ENCODE measurements at regions not wholly inside any gene's neighbourhood (a gene's known extent, or its start where the extent isn't known, plus 50 kb on each side); places are given as distances from the start of the nearest gene placed in this dataset.
A peak's percentile ranks its signal among the peaks of the same experiment; 100 is the strongest.

DNA sequence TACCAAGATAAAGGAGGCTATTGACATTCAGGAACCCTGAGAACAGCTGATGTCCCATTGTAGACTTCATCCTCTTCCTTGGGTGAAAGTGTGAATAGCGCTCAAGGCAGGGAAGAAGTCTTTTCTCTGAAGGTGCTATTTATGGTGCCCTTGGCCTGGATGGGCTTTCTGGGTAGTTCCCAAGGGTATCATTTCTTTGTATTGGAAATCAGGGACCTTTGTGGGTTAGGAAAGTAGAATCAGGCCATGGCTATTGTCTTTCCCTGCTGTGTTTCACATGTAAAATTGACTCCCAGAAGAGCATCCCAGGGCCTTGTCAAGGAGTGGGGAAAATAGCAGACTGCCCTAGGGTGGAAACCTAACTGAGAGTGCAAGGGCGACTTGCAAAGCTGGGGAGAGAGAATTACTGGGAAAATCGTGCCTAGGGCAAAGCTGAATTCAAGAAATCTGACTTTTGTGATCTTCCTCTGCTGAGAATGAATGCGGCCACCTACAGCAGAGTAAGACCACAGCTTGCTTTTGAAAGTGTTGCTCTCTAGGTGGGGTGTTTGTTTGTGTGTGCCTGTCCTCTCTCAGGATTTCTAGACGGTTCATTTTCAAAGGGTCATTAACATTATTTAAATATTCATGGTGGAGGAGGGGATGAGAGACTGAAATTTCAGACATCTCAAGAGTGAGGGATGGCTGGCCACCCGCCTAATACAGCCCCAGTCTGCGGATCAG is 160.6 kb downstream of the C9orf152 start:
- Histone ChIP-seq H3K4me3 (peak overlapping the region in 1 of 2 donors; percentile 80), H3K27ac (peak overlapping the region in 2 of 4 donors; percentile 84 to 89), H3K27me3 (no peaks in the 10 kb centered on the region), H3K4me1 (peaks cover 0 to 48% (median 12%) of the 10 kb centered on the region in 3 donors), H3K9me3 (no peaks in the 10 kb centered on the region), H3K36me3 (no peaks in the 10 kb centered on the region)
- ATAC-seq = no peak
- WGBS, 2 donors (ENCODE audit: low coverage in 1 of 2) = 60 to 73% methylated on average over 4 of the region's 7 CpGs
- no peak for TF ChIP-seq POLR2A (IDR thresholded peaks at IDR 0.05)
- no peak for TF ChIP-seq POLR2AphosphoS5 (IDR thresholded peaks at IDR 0.05)
- no peak for TF ChIP-seq EP300 (IDR thresholded peaks at IDR 0.05)
- TF ChIP-seq, protein P1, sequence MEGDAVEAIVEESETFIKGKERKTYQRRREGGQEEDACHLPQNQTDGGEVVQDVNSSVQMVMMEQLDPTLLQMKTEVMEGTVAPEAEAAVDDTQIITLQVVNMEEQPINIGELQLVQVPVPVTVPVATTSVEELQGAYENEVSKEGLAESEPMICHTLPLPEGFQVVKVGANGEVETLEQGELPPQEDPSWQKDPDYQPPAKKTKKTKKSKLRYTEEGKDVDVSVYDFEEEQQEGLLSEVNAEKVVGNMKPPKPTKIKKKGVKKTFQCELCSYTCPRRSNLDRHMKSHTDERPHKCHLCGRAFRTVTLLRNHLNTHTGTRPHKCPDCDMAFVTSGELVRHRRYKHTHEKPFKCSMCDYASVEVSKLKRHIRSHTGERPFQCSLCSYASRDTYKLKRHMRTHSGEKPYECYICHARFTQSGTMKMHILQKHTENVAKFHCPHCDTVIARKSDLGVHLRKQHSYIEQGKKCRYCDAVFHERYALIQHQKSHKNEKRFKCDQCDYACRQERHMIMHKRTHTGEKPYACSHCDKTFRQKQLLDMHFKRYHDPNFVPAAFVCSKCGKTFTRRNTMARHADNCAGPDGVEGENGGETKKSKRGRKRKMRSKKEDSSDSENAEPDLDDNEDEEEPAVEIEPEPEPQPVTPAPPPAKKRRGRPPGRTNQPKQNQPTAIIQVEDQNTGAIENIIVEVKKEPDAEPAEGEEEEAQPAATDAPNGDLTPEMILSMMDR (IDR thresholded peaks at IDR 0.05) = no peak

DNA sequence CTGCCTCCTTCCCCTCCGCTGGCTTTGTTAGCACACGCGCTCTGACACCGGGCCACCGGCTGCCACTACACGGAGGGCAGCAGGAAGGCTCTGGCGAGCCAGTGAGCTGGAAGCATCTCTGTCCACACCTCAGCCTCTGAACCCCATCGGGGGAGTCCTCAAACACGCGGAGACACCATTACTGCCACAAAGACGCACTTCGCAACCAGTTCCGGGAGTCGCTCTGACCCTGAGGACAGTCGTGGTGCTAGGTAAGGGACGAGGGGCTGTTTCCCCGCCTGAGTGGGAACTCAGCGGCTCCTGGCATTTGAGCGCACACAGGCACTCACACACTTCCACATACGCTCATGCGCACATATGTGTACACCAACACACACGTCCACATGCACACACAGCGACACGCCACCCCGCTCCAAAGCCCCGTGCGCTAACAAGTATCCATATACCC is 160.0 kb downstream of the C9orf152 start:
- peak overlapping the region; percentile 77 to 80 for H3K4me3 ChIP-seq
- no peaks in the 10 kb centered on the region for H3K36me3 ChIP-seq
- peaks cover 0 to 48% (median 12%) of the 10 kb centered on the region in 3 donors for H3K4me1 ChIP-seq
- peak; percentile 14 for ATAC-seq
- TF ChIP-seq POLR2A (IDR thresholded peaks at IDR 0.05) = no peak
- peak overlapping the region in 3 of 4 donors; percentile 74 to 89 (median 84) for H3K27ac ChIP-seq
- WGBS, 2 donors (ENCODE audit: low coverage in 1 of 2) = 33 to 40% methylated on average over 10 to 16 of the region's 27 CpGs
- no peaks in the 10 kb centered on the region for H3K9me3 ChIP-seq
- H3K27me3 ChIP-seq = no peaks in the 10 kb centered on the region

DNA sequence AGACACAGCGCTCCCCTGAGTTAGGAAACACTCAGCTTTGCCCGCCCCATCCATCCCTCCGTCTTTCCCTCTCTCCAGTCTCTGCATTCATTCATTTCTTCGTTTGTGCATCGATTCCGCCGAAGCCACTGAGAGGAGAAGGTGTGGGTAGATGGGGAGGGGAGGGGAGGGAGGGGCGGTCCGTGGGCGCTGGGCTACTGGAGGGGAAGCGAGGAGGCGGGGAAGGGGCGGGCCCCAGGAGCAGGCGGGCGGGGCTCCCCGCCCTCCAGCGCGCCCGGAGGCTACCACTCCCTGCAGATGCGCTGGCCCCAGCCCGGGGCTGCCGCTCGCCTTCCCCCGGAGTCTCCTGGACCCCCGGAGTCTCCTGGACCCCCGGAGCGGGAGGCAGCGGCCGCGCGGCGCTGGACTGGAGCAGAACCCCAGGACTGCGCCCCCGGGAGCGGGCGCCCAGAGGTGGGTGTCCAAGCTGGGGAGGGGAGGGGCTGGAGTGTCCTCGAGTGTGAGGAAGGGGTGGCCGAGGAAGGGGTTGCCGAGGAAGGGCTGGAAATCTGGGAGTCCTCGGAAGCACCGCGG is 159.5 kb downstream of the C9orf152 start:
- Histone ChIP-seq H3K36me3 (no peaks in the 10 kb centered on the region), H3K4me1 (peaks cover 0 to 48% (median 12%) of the 10 kb centered on the region in 3 donors), H3K27ac (peak overlapping the region in 3 of 4 donors; percentile 74 to 89 (median 84)), H3K9me3 (no peaks in the 10 kb centered on the region), H3K27me3 (no peaks in the 10 kb centered on the region), H3K4me3 (peak overlapping the region; percentile 77 to 80)
- WGBS, 2 donors (ENCODE audit: low coverage in 1 of 2) = 0 to 11% methylated on average over 3 to 6 of the region's 42 CpGs
- TF ChIP-seq POLR2AphosphoS5 (IDR thresholded peaks at IDR 0.05) (peak; percentile 77), EP300 (IDR thresholded peaks at IDR 0.05) (no peak), POLR2A (IDR thresholded peaks at IDR 0.05) (peak; percentile 64 to 69)
- ATAC-seq = peak; percentile 94

DNA sequence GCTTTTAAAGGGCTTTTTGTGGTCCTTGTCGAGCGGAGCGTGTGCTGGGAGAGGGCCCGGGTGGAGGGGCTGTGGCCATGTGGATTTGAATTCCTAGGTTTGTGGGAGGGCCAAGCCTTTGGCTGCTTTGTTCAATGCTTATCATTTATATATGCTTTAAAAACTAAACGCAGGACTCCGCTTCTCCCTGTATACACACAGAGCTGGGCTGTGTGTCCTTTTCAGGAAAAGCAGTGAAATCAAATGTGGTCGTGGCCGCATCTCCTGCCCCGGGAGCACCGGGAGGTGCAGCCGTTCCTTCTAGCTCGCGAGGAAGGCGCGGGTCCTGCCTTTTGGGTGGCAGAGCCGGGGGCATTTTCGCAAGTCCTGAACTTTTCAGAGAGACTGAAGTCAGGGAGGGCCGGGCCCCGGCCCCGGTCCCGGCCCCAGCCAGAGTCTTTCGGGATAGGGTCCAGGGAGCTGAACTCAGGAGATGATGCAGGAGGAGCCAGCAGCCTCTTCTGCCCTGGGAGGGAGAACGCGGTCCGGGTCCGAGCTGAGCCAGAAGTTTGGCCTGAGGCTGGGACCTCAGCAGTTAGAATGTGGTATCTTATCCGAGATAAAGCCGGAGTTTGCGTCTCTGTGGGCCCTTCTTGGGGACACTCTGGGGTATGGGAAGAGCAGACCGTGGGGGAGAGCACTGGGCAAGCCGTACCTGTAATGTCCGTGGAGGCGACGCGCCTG is 158.8 kb downstream of the C9orf152 start:
- Histone ChIP-seq H3K4me3 (peak overlapping the region; percentile 77 to 80), H3K27me3 (no peaks in the 10 kb centered on the region), H3K9me3 (no peaks in the 10 kb centered on the region), H3K4me1 (peaks cover 0 to 48% (median 12%) of the 10 kb centered on the region in 3 donors), H3K36me3 (no peaks in the 10 kb centered on the region), H3K27ac (peak overlapping the region in 3 of 4 donors; percentile 74 to 89 (median 84))
- ATAC-seq = peak; percentile 13
- TF ChIP-seq POLR2A (IDR thresholded peaks at IDR 0.05) = no peak
- no peak for TF ChIP-seq POLR2AphosphoS5 (IDR thresholded peaks at IDR 0.05)
- TF ChIP-seq, protein P1 (IDR thresholded peaks at IDR 0.05) = no peak
- TF ChIP-seq EP300 (IDR thresholded peaks at IDR 0.05) = no peak
- WGBS, 2 donors (ENCODE audit: low coverage in 1 of 2) = 0 to 3% methylated on average over 6 to 8 of the region's 35 CpGs

DNA sequence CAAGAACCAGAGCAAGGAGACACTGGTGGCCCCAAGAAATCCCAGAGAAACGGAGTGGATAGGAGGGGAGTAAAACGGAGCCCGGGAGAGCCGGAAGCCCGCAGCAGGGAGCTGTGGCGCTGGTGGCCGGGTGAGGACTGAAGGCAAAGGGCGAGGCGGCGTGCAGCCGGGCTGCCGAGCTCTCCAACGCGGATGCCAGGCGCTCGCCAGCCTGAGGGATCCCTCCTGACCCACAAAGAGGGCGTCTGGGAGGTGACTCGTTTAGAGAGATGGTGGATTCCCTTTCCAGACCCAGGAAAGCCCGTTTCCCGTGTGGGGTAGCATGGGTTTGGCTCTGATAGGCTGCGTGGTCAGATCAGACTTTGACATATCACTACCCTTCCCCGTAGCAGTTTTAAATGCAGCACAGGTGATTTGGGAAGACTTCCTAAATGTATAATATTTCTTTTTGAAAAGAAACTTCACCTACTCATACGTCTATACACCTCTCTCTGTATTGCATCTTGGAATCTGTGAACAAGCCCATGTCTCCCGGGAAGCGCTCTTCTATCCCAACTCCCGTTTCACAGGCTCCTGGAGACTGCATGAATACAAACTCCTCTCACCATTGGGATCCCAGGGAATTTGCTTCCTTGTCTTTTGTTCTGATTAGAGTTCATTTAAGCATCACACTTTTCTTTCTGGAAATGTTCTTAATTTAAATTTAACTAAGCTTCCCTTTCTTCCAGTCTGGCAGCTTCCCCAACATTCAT is 158.1 kb downstream of the C9orf152 start:
- WGBS, 2 donors (ENCODE audit: low coverage in 1 of 2) = 9 to 22% methylated on average over 24 to 25 of the region's 26 CpGs
- peak overlapping the region; percentile 77 to 80 for H3K4me3 ChIP-seq

More for the DNA sequence above, 158.1 kb downstream of the C9orf152 start:
- H3K27me3 ChIP-seq = no peaks in the 10 kb centered on the region
- H3K27ac ChIP-seq = peak overlapping the region in 3 of 4 donors; percentile 74 to 89 (median 84)
- no peak for TF ChIP-seq POLR2A (IDR thresholded peaks at IDR 0.05)
- TF ChIP-seq EP300 (IDR thresholded peaks at IDR 0.05) = no peak
- TF ChIP-seq, protein P1 (IDR thresholded peaks at IDR 0.05) = no peak
- no peak for TF ChIP-seq POLR2AphosphoS5 (IDR thresholded peaks at IDR 0.05)
- no peak for ATAC-seq
- no peaks in the 10 kb centered on the region for H3K9me3 ChIP-seq
- no peaks in the 10 kb centered on the region for H3K36me3 ChIP-seq
- H3K4me1 ChIP-seq = peaks cover 0 to 48% (median 12%) of the 10 kb centered on the region in 3 donors
